Parathyroid adenoma (tissue), 2 donors: ENCODE measurements at regions not wholly inside any gene's neighbourhood (a gene's known extent, or its start where the extent isn't known, plus 50 kb on each side); places are given as distances from the start of the nearest gene placed in this dataset.

Experiments used
- H2AFZ ChIP-seq: fragments of 300-600 bp; sonication (generic); one replicate; pipeline ENCODE4 v1.7.0; 2017; ENCODE audit warnings: antibody characterized with exemption, mild to moderate bottlenecking
- H3K27ac ChIP-seq: fragments of 300-600 bp; sonication (generic); one replicate; pipeline ENCODE4 v1.7.0; 2017
- H3K27me3 ChIP-seq: fragments of 300-600 bp; sonication (generic); one replicate; pipeline ENCODE4 v1.7.0; 2017; ENCODE audit warnings: low read length; ENCODE audit not compliant: control insufficient read depth, insufficient read depth
- H3K36me3 ChIP-seq: fragments of 300-600 bp; sonication (generic); one replicate; pipeline ENCODE4 v1.7.0; 2017; ENCODE audit warnings: low read length; ENCODE audit not compliant: control insufficient read depth, insufficient read depth
- H3K4me1 ChIP-seq: fragments of 300-600 bp; sonication (generic); one replicate; pipeline ENCODE4 v1.7.0; 2017; ENCODE audit warnings: control low read depth
- H3K4me2 ChIP-seq: fragments of 300-600 bp; sonication (generic); one replicate; pipeline ENCODE4 v1.7.0; 2017; ENCODE audit warnings: low read length
- H3K4me3 ChIP-seq: fragments of 300-600 bp; sonication (generic); one replicate; pipeline ENCODE4 v1.7.0; 2017; ENCODE audit warnings: low read depth, low read length
- H3K79me2 ChIP-seq: fragments of 300-600 bp; sonication (generic); one replicate; pipeline ENCODE4 v1.7.0; 2017; ENCODE audit warnings: control low read depth
- H3K9ac ChIP-seq: fragments of 300-600 bp; sonication (generic); one replicate; pipeline ENCODE4 v1.7.0; 2017; ENCODE audit warnings: mild to moderate bottlenecking
- H3K9me3 ChIP-seq: fragments of 300-600 bp; sonication (generic); one replicate; pipeline ENCODE4 v1.7.0; 2017; ENCODE audit warnings: low read length; ENCODE audit not compliant: control insufficient read depth
- CTCF ChIP-seq: fragments of 300-600 bp; sonication (generic); IDR thresholded peaks from one replicate; pipeline ENCODE4 v1.7.0; 2017; ENCODE audit warnings: antibody characterized with exemption, mild to moderate bottlenecking
- donor health status: primary hyperparathyroidism.

- no peak for TF ChIP-seq CTCF
Measured at GRCh38 chr9:129421371-129421770, 199.5 kb downstream of the C9orf50 start.

GRCh38 chr9:129420721-129421120 is 200.2 kb downstream of the C9orf50 start:
- Histone ChIP-seq H2AFZ (no peak overlapping the region), H3K4me1 (no peaks in the 10 kb centered on the region), H3K4me2 (no peak overlapping the region), H3K27me3 (no peaks in the 10 kb centered on the region), H3K9ac (no peak overlapping the region), H3K4me3 (no peak overlapping the region), H3K36me3 (no peaks in the 10 kb centered on the region), H3K79me2 (no peaks in the 10 kb centered on the region), H3K27ac (no peak overlapping the region), H3K9me3 (no peaks in the 10 kb centered on the region)
- no peak for TF ChIP-seq CTCF

More at GRCh38 chr9:129421371-129421770, 199.5 kb downstream of the C9orf50 start:
- Histone ChIP-seq H3K4me2 (no peak overlapping the region), H3K79me2 (no peaks in the 10 kb centered on the region), H3K27me3 (no peaks in the 10 kb centered on the region), H2AFZ (no peak overlapping the region), H3K4me3 (no peak overlapping the region), H3K27ac (no peak overlapping the region), H3K9ac (no peak overlapping the region), H3K4me1 (no peaks in the 10 kb centered on the region), H3K9me3 (no peaks in the 10 kb centered on the region), H3K36me3 (no peaks in the 10 kb centered on the region)

DNA sequence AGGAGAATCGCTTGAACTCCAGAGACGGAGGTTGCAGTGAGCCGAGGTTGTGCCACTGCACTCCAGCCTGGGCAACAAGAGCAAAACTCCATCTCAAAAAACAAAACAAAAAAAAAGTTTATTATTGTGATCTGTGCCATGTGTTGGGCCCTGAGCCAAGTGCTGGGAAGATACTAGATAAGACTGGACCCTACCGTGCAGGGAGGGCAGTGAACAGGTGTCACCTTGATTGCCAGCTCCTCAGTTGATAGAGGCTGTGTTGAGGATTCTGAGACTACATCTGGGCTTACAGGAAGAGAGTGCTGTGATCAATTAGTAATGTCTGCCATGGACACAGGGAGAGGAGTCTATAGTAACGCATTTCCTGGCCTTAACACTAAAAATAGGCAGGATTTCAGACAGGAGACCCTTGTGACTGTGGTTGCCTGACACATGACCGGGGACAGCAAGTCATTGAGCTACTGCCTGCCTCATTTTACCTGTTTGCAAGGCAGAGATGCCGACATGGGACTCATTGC is 201.5 kb downstream of the C9orf50 start:
- Histone ChIP-seq H3K9ac (no peak overlapping the region), H3K79me2 (no peaks in the 10 kb centered on the region), H3K9me3 (no peaks in the 10 kb centered on the region), H3K4me1 (peaks cover 2% of the 10 kb centered on the region), H3K27me3 (no peaks in the 10 kb centered on the region), H3K36me3 (no peaks in the 10 kb centered on the region), H3K27ac (no peak overlapping the region), H2AFZ (no peak overlapping the region), H3K4me3 (no peak overlapping the region), H3K4me2 (no peak overlapping the region)
- TF ChIP-seq CTCF = no peak

- Histone ChIP-seq H3K27me3 (no peaks in the 10 kb centered on the region), H3K27ac (no peak overlapping the region), H3K9me3 (no peaks in the 10 kb centered on the region), H3K79me2 (no peaks in the 10 kb centered on the region), H2AFZ (no peak overlapping the region), H3K36me3 (no peaks in the 10 kb centered on the region), H3K4me3 (no peak overlapping the region), H3K4me1 (peaks cover 6% of the 10 kb centered on the region), H3K4me2 (no peak overlapping the region), H3K9ac (no peak overlapping the region)
- no peak for TF ChIP-seq CTCF
Measured at GRCh38 chr9:129418451-129418850, 202.4 kb downstream of the C9orf50 start.

DNA sequence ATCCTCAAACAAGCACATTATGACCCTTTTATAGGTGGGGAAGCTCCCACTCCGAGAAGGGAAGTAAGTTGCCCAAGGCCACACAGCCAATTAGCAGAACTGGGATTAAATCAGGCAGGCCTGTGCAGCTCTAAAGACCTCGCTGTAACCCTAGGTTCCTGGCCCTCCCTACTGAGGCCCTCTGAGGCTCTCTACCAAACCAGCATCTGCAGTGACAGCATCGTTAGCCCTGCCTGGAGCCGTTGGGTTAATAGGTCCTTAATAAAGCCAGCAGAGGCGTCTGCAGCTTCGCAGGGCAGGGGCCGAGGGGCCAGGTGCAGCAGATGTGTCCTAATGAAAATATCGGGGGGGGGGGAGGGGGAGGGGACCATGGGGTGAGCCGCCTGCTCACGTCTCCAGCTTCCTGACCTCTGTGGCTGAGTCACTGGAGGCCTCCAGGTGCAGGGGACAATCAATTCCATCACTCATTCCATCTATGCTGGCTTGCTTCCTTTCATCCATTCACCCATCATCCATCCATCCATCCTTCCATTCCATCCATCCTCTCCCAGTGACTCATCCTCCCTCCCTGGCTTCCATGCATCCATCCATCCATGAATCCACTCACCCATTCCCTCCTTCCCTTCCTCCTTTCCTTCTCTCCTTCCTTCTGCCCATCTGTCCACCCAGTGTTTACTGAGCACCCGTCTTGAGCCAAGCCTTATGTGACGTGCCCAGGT is 203.9 kb downstream of the C9orf50 start:
- Histone ChIP-seq H3K27ac (no peak overlapping the region), H3K9ac (no peak overlapping the region), H3K4me1 (peaks cover 13% of the 10 kb centered on the region), H2AFZ (no peak overlapping the region), H3K9me3 (no peaks in the 10 kb centered on the region), H3K27me3 (no peaks in the 10 kb centered on the region), H3K36me3 (no peaks in the 10 kb centered on the region), H3K79me2 (no peaks in the 10 kb centered on the region), H3K4me2 (no peak overlapping the region), H3K4me3 (no peak overlapping the region)
- no peak for TF ChIP-seq CTCF
